Activated T-cell treated with anti-CD3 and anti-CD28 coated beads, Interleukin-2, amount 50 U/mL, for 1 hour (primary cell): ENCODE measurements at regions not wholly inside any gene's neighbourhood (a gene's known extent, or its start where the extent isn't known, plus 50 kb on each side); places are given as distances from the start of the nearest gene placed in this dataset.

Source experiments
- DNase-seq: peaks from one replicate; pipeline ENCODE4 v3.0.0-alpha.2; 2020

GRCh38 chr9:119441338-119441737 lies 72.1 kb upstream of the BRINP1 start:
- no peak for DNase-seq

- DNase-seq: no peak
These were observed 67.0 kb upstream of the BRINP1 start for GRCh38 chr9:119436261-119436660.

GRCh38 chr9:119435076-119435475 lies 65.8 kb upstream of the BRINP1 start:
- no peak for DNase-seq

- DNase-seq: no peak
These were observed 63.2 kb upstream of the BRINP1 start for GRCh38 chr9:119432428-119432827.

GRCh38 chr9:119429302-119429701 lies 60.1 kb upstream of the BRINP1 start:
- no peak for DNase-seq

- DNase-seq: no peak
These were observed 51.0 kb upstream of the BRINP1 start for GRCh38 chr9:119420231-119420630.
